Suprapubic skin (tissue), 4 donors: ENCODE measurements at regions not wholly inside any gene's neighbourhood (a gene's known extent, or its start where the extent isn't known, plus 50 kb on each side); places are given as distances from the start of the nearest gene placed in this dataset.
"Not testable (repeated sequence)": the region's sequence is repeated elsewhere in the genome, so short reads cannot be mapped to it uniquely, and the experiment has no call there.

Source experiments
- DNase-seq, 2 donors: peaks; one replicate each; pipeline ENCODE4 v3.0.0-alpha.2; 2019; ENCODE audit warnings: low spot score in 2 of 2
- H3K27ac ChIP-seq: fragments of 200-600 bp; sonication (generic); one replicate; pipeline ENCODE4 v1.5.1; 2019
- H3K27me3 ChIP-seq: fragments of 200-600 bp; sonication (generic); one replicate; pipeline ENCODE4 v1.5.1; 2019
- H3K36me3 ChIP-seq: fragments of 200-600 bp; sonication (generic); one replicate; pipeline ENCODE4 v1.5.1; 2019
- H3K4me1 ChIP-seq: fragments of 200-600 bp; sonication (generic); one replicate; pipeline ENCODE4 v1.5.1; 2019
- H3K4me3 ChIP-seq: fragments of 200-600 bp; sonication (generic); one replicate; pipeline ENCODE4 v1.5.1; 2019; ENCODE audit warnings: mild to moderate bottlenecking
- H3K9me3 ChIP-seq: fragments of 200-600 bp; sonication (generic); one replicate; pipeline ENCODE4 v1.5.1; 2019
- EP300 ChIP-seq: sonication (generic); formaldehyde crosslinking; IDR thresholded peaks from one replicate; pipeline ENCODE4 v1.6.1; 2017; ENCODE audit warnings: antibody characterized with exemption
- POLR2A ChIP-seq, 2 donors: fragments of 450-650 bp; IDR thresholded peaks; one replicate each; pipeline ENCODE4 v1.6.1; 2017; ENCODE audit warnings: antibody characterized with exemption in 2 of 2, mild to moderate bottlenecking in 2 of 2, moderate library complexity in 2 of 2
- POLR2AphosphoS5 ChIP-seq, 3 donors: sonication (generic); formaldehyde crosslinking; IDR thresholded peaks; one replicate each; pipeline ENCODE4 v1.6.1; 2017; ENCODE audit warnings: antibody characterized with exemption in 3 of 3
- WGBS: methylation state at CpG from one replicate; pipeline ENCODE4 v1.1.5; 2018; 5-methylcytosine and 5-hydroxymethylcytosine counted together
- TF ChIP-seq, protein P1 (sequence below), 2 donors: fragments of 200-600 bp in 1 of 2; fragments of 450-650 bp in 1 of 2; sonication (generic) in 1 of 2; IDR thresholded peaks; one replicate each; pipeline ENCODE4 v1.5.1; 2016 to 2019; ENCODE audit warnings: antibody characterized with exemption in 2 of 2, mild to moderate bottlenecking in 1 of 2, moderate library complexity in 1 of 2

DNA sequence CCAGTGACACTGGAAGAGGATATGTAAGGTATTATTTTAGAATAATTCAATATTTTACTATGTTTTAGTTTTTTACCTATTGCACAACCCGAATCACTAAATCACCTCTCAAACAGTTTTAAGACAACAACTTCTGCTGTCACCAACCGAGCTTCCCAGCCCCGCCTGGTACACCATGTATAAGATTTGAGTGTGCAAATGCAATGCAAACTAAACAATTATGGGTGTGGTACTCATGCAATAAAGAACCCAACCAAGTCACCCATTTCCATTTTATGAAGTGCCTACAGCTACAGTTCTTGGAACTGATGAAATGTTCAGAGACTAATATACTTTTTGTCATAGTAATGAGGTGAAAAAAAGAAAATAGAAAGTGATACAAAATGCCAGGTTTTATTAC lies 256.2 kb downstream of the TAFA4 start:
- Histone ChIP-seq H3K9me3 (no peaks in the 10 kb centered on the region), H3K27me3 (no peaks in the 10 kb centered on the region), H3K4me1 (no peaks in the 10 kb centered on the region), H3K36me3 (no peaks in the 10 kb centered on the region), H3K4me3 (no peak overlapping the region), H3K27ac (no peak overlapping the region)
- TF ChIP-seq POLR2A (IDR thresholded peaks at IDR 0.05) (no peak), POLR2AphosphoS5 (IDR thresholded peaks at IDR 0.05) (no peak), EP300 (no peak)
- TF ChIP-seq, protein P1, sequence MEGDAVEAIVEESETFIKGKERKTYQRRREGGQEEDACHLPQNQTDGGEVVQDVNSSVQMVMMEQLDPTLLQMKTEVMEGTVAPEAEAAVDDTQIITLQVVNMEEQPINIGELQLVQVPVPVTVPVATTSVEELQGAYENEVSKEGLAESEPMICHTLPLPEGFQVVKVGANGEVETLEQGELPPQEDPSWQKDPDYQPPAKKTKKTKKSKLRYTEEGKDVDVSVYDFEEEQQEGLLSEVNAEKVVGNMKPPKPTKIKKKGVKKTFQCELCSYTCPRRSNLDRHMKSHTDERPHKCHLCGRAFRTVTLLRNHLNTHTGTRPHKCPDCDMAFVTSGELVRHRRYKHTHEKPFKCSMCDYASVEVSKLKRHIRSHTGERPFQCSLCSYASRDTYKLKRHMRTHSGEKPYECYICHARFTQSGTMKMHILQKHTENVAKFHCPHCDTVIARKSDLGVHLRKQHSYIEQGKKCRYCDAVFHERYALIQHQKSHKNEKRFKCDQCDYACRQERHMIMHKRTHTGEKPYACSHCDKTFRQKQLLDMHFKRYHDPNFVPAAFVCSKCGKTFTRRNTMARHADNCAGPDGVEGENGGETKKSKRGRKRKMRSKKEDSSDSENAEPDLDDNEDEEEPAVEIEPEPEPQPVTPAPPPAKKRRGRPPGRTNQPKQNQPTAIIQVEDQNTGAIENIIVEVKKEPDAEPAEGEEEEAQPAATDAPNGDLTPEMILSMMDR (IDR thresholded peaks at IDR 0.05), result no peak
- 82% methylated on average over 3 of the region's 3 CpGs for WGBS
- DNase-seq, result no peak

GRCh38 chr3:68667346-68667745 lies 265.0 kb downstream of the TAFA4 start:
- TF ChIP-seq POLR2AphosphoS5 (IDR thresholded peaks at IDR 0.05), result no peak
- TF ChIP-seq, protein P1 (IDR thresholded peaks at IDR 0.05), result no peak
- TF ChIP-seq POLR2A (IDR thresholded peaks at IDR 0.05), result no peak
- no peak for TF ChIP-seq EP300
- Histone ChIP-seq H3K36me3 (no peaks in the 10 kb centered on the region), H3K4me3 (no peak overlapping the region), H3K9me3 (no peaks in the 10 kb centered on the region), H3K4me1 (no peaks in the 10 kb centered on the region), H3K27me3 (no peaks in the 10 kb centered on the region), H3K27ac (no peak overlapping the region)
- DNase-seq, result no peak

DNA sequence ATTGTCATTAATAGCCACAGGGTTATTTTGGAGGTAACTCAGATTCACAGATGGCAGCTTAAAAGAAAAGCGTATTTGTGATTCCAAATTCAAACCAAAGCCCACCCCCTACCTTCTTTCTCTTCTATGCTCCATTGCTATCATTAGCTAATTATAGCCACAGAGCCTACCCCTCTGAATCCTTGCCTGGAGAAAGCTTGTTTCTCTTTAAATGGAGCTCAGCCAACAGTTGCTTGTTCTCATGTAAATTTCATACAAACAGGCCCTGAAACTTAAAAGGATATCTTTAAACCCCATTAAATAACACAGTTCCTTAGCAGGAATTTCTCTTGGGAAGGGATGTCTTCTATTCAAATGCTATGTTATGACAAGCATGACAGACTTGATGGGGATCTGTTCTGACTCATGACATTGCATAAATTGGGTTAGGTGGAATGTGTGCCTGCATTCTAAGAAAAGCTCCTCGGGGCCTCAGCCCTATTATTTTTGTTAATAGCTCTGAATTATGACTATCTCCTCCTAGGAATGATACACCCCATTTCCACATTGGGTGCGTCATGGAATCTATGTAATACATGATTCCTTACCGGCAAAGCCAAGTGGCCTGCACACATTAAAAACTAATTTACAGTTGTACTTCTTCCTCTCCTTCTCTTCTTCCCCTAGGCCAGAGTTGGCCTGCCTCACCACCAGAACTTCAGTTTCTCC lies 265.8 kb downstream of the TAFA4 start:
- no peaks in the 10 kb centered on the region for H3K9me3 ChIP-seq
- no peaks in the 10 kb centered on the region for H3K4me1 ChIP-seq
- no peaks in the 10 kb centered on the region for H3K36me3 ChIP-seq
- H3K27ac ChIP-seq, result no peak overlapping the region
- no peak overlapping the region for H3K4me3 ChIP-seq
- 47% methylated on average over 4 of the region's 4 CpGs for WGBS
- H3K27me3 ChIP-seq, result no peaks in the 10 kb centered on the region
- DNase-seq, result no peak
- TF ChIP-seq POLR2A (IDR thresholded peaks at IDR 0.05), result no peak
- TF ChIP-seq, protein P1 (IDR thresholded peaks at IDR 0.05), result no peak

- TF ChIP-seq EP300 (no peak), POLR2AphosphoS5 (IDR thresholded peaks at IDR 0.05) (no peak), POLR2A (IDR thresholded peaks at IDR 0.05) (no peak)
- TF ChIP-seq, protein P1 (IDR thresholded peaks at IDR 0.05), result no peak
- H3K36me3 ChIP-seq, result no peaks in the 10 kb centered on the region
- no peaks in the 10 kb centered on the region for H3K4me1 ChIP-seq
- no peaks in the 10 kb centered on the region for H3K27me3 ChIP-seq
- no peaks in the 10 kb centered on the region for H3K9me3 ChIP-seq
- H3K4me3 ChIP-seq, result no peak overlapping the region
- DNase-seq, result no peak
- 39% methylated on average over 1 of the region's 1 CpG for WGBS
- no peak overlapping the region for H3K27ac ChIP-seq
These were observed 268.1 kb downstream of the TAFA4 start for GRCh38 chr3:68664276-68664675.

- no peaks in the 10 kb centered on the region for H3K27me3 ChIP-seq
- H3K27ac ChIP-seq, result no peak overlapping the region
- H3K9me3 ChIP-seq, result no peaks in the 10 kb centered on the region
- no peak overlapping the region for H3K4me3 ChIP-seq
- WGBS, result 73% methylated on average over 1 of the region's 1 CpG
- H3K4me1 ChIP-seq, result no peaks in the 10 kb centered on the region
- TF ChIP-seq POLR2AphosphoS5 (IDR thresholded peaks at IDR 0.05), result no peak
- TF ChIP-seq POLR2A (IDR thresholded peaks at IDR 0.05), result no peak
- no peak for TF ChIP-seq EP300
- TF ChIP-seq, protein P1 (IDR thresholded peaks at IDR 0.05), result no peak
- no peaks in the 10 kb centered on the region for H3K36me3 ChIP-seq
- DNase-seq, result no peak
These were observed 270.2 kb downstream of the TAFA4 start for GRCh38 chr3:68662176-68662575.

DNA sequence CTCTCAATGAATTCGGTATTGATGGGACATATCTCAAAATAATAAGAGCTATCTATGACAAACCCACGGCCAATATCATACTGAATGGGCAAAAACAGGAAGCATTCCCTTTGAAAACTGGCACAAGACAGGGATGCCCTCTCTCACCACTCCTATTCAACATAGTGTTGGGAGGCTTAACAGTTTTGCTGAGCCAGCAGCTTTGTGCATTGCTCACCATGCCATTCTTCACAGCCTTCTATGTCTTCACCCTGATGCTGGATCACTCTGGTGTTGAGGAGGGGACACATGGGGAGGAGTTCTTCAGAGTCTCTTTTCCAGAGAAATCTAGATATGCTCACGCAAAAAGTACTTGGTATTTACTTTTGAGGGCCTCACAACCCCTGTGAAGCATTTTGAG lies 281.7 kb downstream of the TAFA4 start:
- WGBS, result 90% methylated on average over 3 of the region's 3 CpGs
- H3K9me3 ChIP-seq, H3K27ac ChIP-seq, H3K27me3 ChIP-seq, H3K4me1 ChIP-seq, H3K4me3 ChIP-seq, H3K36me3 ChIP-seq, DNase-seq: not testable (repeated sequence)
